ENCODE measurements at regions not wholly inside any gene's neighbourhood (a gene's known extent, or its start where the extent isn't known, plus 50 kb on each side); places are given as distances from the start of the nearest gene placed in this dataset.

- Histone ChIP-seq H2AK5ac (ENCODE audit: insufficient read length, low read length) (no peak overlapping the region), H2AFZ (ENCODE audit: low read length) (no peak overlapping the region), H2BK20ac (ENCODE audit: low read depth, low read length, poor library complexity, severe bottlenecking) (no peak overlapping the region), H3K23me2 (ENCODE audit: insufficient read length, low read depth, low read length, poor library complexity, severe bottlenecking) (no peaks in the 10 kb centered on the region), H3K4me2 (ENCODE audit: insufficient read depth, insufficient read length, low read length) (no peak overlapping the region), H4K91ac (ENCODE audit: insufficient read length, low read depth, low read length) (no peak overlapping the region), H3K4ac (ENCODE audit: low read depth, low read length) (no peak overlapping the region), H3K27me3 (ENCODE audit: insufficient read depth, low read length) (no peaks in the 10 kb centered on the region), H3K56ac (ENCODE audit: insufficient read length, low read depth, low read length) (no peak overlapping the region), H3K27ac (ENCODE audit: insufficient read length, low read depth, low read length) (no peak overlapping the region), H3K18ac (ENCODE audit: insufficient read length, low read depth, low read length) (no peak overlapping the region), H3K79me2 (ENCODE audit: insufficient read depth, low read length) (no peaks in the 10 kb centered on the region), H4K5ac (ENCODE audit: insufficient read length, low read depth, low read length) (no peak overlapping the region), H2BK12ac (ENCODE audit: insufficient read length, low read depth, low read length) (no peak overlapping the region), H3K79me1 (ENCODE audit: insufficient read depth, low read depth, low read length, poor library complexity, severe bottlenecking) (no peaks in the 10 kb centered on the region), H4K20me1 (ENCODE audit: control insufficient read depth, insufficient read depth, insufficient read length) (no peaks in the 10 kb centered on the region), H3T11ph (ENCODE audit: low read length) (no peak overlapping the region), H3K4me1 (ENCODE audit: insufficient read depth, low read length) (no peaks in the 10 kb centered on the region; the same call in 1 of the 2 replicates), H2BK15ac (ENCODE audit: low read depth, low read length) (no peak overlapping the region), H3K9ac (ENCODE audit: extremely low read depth, insufficient read length, low read length) (no peak overlapping the region), H3K23ac (ENCODE audit: insufficient read length, low read depth, low read length) (no peak overlapping the region), H3K14ac (ENCODE audit: insufficient read depth, low read length) (no peak overlapping the region), H3K9me3 (ENCODE audit: control insufficient read depth, low read depth, low read length) (no peaks in the 10 kb centered on the region), H2BK120ac (ENCODE audit: low read depth, low read length, poor library complexity, severe bottlenecking) (no peak overlapping the region), H2BK5ac (ENCODE audit: insufficient read length, low read length) (no peak overlapping the region), H4K8ac (replicated peaks; ENCODE audit: insufficient read length, low read depth, low read length) (no peak overlapping the region)
- Mint-ChIP-seq H3K4me3 (no peak overlapping the region), H3K4me1 (no peaks in the 10 kb centered on the region), H3K27me3 (ENCODE audit: low read depth) (no peaks in the 10 kb centered on the region), H3K36me3 (ENCODE audit: insufficient read depth in 1 of 3, low read depth in 3 of 3) (no peaks in the 10 kb centered on the region), H3K9me3 (no peaks in the 10 kb centered on the region), H3K27ac (no peak overlapping the region)
- no peak for DNase-seq
- WGBS (ENCODE audit: extremely low coverage, insufficient read length, low lambda C conversion rate): no CpG with 5 or more reads among the region's 2 CpGs
- no peak for TF ChIP-seq CTCF (conservative IDR thresholded peaks at IDR 0.05)
These were observed 580.6 kb downstream of the LMO7 start for GRCh38 chr13:76216729-76217128.
